Hypothalamus (tissue), 51 donors: ENCODE measurements at regions not wholly inside any gene's neighbourhood (a gene's known extent, or its start where the extent isn't known, plus 50 kb on each side); places are given as distances from the start of the nearest gene placed in this dataset.
A peak's percentile ranks its signal among the peaks of the same experiment; 100 is the strongest.
"Not testable (repeated sequence)": the region's sequence is repeated elsewhere in the genome, so short reads cannot be mapped to it uniquely, and the experiment has no call there.

Experiments
- DNase-seq, 51 donors: peaks; one replicate each; lab custom pipeline; 2025; lab: John Stamatoyannopoulos, UW

DNA sequence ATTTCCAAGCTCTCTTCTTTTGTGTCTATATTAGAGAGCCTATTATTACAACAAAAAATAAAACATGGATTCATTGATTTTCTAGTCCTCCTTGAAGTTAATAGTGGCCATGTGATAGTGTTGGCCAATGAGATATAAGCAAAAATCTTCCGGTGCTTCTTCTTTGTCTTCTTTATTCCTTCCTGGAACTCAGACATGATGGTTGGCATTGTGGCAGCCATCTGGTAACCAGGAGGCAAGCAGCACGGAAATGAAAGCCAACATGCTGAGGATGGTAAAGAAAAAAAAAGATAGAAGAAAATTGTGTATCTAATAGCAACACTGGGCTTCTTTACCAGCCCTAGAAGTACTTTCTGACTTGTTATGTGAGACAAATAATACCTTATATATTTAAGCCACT, 50.8 kb upstream of the SEL1L start:
- no peak for DNase-seq

GRCh38 chr14:81589381-81590065, 55.9 kb upstream of the SEL1L start:
- no peak for DNase-seq

DNA sequence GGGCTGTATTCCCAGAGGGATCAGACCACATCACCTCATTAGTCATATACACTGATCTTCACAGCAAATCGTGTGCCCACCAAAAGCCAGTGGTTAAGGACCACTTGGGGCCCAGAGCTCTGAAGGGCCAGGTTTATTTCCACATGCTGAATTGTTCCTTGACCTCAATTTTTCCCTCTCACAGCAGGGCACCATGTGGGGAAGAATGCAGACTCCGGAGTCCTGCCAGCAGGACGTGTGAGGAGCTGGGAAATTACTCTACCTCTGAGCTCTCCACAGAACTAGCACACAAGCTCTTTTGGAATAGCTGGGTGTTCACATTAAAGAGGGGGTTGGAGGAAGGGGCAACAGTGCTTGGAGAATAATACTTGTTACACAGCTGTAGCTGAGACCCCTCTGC, 57.6 kb upstream of the SEL1L start:
- no peak for DNase-seq

GRCh38 chr14:81594012-81594411, 60.4 kb upstream of the SEL1L start:
- peak in 38 of 51 donors; percentile 1 to 70 (median 30) for DNase-seq

DNA sequence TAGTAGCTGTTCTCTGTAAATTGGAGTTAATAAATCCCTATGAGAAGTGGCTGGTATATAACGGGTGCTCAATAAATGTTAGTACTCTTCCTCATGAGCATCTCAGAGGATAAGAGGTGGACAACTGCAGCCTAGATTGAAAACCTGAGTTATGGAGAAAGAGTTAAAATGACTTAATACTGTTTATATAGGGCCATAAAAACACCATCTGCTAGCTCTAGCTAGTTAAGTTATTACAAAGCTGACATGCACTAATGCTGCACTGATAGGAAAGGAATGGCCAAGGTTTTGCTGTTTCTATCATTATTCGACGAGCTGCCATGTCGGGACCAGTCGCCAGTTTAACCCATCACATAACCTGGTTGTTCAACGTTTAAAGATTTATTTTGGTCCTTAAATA, 72.0 kb upstream of the SEL1L start:
- DNase-seq = no peak

DNA sequence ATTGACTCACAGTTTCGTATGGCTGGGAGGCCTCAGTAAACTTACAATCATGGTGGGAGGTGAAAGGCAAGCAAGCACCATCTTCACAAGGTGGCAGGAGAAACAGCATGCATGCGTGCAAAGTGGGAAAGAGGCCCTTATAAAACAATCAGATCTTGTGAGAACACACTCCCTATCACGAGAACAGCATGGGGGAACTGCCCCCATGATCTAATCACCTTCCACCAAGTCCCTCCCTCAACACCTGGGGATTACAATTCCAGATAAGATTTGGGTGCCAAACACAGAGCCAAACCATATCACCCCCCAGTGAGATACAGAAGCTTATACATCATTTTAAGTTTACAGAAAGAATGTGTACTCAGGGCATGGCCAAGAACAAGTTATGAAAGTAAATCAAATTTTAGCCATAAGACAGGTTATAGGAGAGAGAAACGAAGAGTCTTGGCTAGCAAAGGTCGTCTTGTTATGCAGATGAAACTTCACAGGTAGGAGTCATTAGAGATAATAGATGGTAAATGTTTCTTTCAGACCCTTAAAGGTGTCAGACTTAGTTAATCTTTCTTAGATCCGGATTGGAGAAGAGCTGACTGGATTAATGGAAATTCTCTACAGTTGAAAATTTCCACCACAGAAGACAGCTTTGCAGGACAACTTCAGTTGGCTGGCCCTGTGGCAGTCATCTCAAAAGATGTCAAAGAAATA, 79.8 kb upstream of the SEL1L start:
- DNase-seq = no peak

DNA sequence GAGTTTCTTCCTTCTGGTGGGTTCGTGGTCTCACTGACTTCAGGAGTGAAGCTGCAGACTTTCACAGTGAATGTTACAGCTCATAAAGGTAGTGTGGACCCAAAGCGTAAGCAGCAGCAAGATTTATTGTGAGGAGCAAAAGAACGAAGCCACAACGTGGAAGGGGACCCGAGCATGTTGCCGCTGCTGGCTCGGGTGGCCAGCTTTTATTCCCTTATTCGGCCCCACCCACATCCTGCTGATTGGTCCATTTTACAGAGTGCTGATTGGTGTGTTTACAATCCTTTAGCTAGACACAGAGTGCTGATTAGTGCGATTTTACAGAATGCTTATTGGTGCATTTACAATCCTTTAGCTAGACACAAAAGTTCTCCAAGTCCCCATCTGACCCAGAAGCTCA, 80.6 kb upstream of the SEL1L start:
- not testable (repeated sequence) for DNase-seq

DNA sequence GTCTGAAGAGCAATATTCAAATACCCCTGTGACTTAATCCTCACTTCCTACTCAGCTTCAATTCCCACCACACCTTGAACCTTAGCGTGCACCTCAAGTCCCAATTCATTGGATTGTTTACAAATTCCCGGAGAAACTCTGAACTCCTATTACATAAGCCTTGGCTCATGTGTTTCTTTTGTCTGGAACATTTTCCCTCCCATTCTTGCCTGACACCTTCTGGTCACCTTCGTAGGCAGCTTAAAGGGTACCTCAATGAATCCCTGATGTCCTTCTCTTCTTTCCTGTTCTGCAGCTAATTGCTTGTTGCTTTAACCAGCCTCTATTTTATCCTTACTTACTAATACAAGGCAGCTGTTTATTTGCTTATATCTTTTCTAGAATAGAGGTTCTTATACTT, 85.0 kb upstream of the SEL1L start:
- no peak for DNase-seq

DNA sequence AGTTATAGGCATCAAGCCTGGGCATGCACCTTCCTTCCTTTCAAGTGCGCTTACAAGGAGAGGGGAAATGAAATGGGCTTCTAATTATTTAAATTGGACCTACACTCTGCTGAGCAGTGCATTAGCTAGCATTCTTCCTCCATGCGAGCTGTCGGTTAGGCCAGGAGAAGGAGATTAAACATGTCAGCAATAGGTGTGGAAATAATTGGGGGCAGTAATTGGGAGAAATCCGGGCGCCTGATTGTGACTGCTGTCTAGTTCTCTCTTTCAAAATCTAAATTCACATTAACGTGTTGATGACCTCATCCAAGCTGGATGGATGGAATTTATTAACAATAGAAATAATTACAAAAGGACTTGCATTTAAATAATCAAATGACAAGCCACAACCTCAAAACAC, 86.2 kb upstream of the SEL1L start:
- no peak for DNase-seq

- not testable (repeated sequence) for DNase-seq
Measured at GRCh38 chr14:81623771-81624396, 90.2 kb upstream of the SEL1L start.

DNA sequence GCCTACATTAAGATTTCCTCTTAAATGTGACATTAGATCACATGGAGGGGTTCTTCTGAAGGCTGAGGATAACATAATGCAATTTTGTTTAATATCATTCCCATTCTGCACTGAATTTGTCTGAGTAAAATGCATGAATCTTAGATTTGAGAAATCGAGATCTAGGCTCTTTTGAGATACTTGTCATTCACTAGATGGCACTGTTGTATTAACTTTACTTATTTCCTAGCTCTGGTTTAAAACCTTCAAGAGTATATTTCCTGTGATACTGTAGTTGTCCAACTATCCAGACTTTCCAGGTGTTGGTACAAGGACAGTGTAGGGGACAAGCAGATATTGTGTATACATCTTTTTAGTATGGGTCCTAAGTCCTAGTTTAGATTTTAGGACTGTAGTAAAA, 91.7 kb upstream of the SEL1L start:
- DNase-seq = peak in 1 of 51 donors; percentile 24

DNA sequence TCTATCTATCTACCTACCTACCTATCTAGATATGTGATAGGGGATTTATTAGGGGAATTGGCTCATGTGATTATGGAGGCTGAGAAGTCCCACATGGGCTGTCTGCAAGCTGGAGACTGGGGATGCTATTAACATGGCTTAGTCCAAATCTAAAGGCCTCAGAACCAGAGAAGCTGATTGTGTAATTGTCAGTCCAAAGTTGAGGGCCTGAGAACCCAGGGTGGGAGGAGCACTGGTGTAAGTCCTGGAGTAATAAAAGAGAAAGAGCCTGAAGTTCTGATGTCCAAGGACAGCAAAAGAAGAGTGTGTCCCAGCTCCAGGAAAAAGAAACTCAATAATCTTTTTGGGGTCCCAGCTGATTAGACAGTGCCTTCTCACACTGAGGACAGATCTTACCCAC, 98.5 kb upstream of the SEL1L start:
- no peak for DNase-seq

DNA sequence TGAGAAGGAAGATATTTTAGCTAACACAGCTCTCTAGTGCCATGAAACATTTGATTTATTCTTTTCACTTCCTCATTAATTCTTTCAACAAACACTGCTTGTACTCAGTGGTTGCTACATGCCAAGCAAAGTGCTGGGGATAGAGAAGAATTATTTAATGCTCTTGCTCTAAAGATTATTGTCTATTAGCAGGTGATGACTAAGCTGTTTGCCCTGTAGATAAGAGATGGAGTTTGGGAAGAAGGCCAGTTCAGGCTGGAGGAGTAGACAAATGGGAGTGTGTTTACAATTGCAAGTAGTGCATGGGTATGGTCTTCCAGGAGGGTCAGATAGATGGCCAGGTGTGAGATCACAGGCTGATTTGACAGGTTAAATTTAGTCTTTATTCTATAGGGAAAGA, 99.8 kb upstream of the SEL1L start:
- DNase-seq = no peak

- no peak for DNase-seq
Measured at GRCh38 chr14:81637639-81638038, 104.0 kb upstream of the SEL1L start.

- DNase-seq = no peak
Measured at GRCh38 chr14:81638656-81639280, 105.1 kb upstream of the SEL1L start.

GRCh38 chr14:81653626-81654025, 120.0 kb upstream of the SEL1L start:
- no peak for DNase-seq

DNA sequence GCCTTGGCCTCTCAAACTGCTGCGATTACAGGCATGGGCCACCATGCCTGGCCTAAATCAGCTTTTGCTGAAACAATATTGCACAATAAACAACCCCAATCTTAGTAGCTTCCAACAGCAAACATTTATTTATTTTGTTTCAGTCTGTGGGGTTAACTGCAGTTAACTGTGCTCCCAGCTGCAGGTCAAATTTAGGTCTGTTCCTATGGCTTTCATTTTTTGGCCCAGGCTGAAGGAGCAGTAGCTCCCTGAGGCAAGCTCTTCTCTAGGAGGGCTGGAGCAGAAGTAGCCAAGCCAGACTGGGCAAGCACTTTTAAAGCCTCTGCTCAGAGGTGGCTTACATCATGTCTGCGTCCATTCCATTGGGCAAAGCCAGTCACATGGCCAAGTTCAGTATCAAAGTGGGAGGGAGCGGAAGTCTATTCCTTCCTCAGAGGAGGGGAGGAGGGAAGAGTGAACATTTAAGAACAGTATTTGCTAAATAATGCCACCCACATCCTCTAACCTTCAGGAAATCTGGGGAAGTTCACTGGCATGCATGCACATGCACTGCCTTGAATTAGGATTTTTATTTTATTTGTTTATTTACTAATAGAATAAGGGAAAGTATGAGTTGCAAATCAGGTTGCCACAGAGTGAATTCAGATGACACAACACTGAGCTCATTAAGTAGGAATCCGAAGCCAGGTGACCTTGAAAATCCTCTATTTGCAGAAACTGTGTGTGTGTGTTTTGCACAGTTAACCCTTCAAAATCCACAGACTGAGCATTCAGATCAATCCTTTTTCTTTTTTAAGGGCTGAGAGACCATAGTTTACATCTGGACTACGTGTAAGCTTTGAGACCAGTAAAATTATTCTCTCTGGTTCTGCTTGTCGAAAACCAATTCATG, 122.0 kb upstream of the SEL1L start:
- DNase-seq = peak in 2 of 51 donors; percentile 2 to 6

DNA sequence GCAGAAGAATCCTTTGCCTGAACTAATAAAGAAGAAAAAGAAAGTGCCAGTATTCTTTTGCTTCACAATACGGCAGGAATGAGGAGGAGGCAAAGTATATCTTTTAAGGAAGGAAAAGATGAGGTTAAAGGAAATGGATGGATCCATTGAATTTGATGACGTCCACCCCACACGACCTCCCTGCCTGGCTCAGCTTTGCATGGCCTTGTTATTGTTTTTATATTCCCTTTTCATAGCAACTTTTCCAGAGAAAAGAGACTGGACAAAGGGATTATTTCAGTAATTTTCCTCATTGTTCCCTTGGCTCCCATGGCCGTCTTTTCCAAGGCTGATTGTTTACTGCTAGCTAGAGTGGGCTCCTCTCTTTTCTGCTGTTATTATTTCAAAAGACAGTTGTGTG, 123.2 kb upstream of the SEL1L start:
- no peak for DNase-seq

DNA sequence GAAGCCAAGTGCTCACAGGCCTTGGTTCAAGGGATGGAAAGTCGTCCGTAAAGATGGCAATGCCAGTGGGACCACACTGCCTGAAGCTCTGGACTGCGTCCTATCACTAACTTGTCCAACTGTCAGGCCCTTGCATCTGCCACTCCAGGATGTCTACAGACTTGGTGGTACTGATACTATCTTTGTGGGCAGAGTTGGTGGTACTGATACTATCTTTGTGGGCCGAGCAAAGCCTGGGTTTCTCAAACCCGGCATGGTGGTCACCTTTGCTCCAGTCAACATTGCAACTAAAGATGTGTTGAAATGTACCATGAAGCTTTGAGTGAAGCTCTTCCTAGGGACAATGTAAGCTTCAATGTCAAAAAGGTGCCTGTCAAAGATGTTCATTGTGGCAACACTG, 128.4 kb upstream of the SEL1L start:
- no peak for DNase-seq

DNA sequence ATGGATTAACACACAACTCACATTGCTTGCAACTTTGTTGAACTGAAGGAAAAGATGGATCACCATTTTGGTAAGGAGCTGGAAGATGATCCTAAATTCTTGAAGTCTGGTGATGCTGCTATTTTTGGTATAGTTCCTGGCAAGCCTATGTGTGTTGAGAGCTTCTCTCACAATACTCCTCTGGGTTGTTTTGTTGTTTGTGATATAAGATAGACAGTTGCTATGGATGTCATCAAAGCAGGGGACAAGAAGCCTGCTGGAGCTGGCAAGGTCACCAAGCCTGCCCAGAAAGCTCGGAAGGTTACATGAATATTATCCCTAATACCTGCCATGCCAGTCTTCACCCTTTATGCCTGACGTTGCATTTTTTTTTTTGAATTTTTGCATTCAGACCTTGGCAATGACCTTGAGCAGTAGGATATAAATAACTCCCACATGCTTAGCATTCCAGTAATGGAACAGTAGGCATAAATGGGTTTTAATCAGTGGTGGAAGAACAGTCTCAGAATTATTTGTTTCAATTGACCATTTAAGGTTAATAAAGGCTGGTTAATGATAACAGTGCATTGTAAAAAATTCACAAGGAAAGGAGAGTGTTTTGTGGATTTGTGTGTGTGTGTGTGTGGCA, 129.0 kb upstream of the SEL1L start:
- DNase-seq = no peak
